DND-41 (cell line): ENCODE measurements at regions not wholly inside any gene's neighbourhood (a gene's known extent, or its start where the extent isn't known, plus 50 kb on each side); places are given as distances from the start of the nearest gene placed in this dataset.

Source experiments
- ATAC-seq: fragments of 200-7000 bp; cut with Tn5 transposase; 3 replicates; pipeline ENCODE4 v1.9.1; 2021; ENCODE audit warnings: low read depth; ENCODE audit not compliant: insufficient read depth
- DNase-seq: peaks from one replicate; pipeline ENCODE4 v3.0.0-alpha.2; 2020
- H2AFZ ChIP-seq: 2 replicates; pipeline ENCODE4 v1.6.0; 2012; ENCODE audit warnings: low read depth, low read length
- H3K27ac ChIP-seq: 2 replicates; pipeline ENCODE4 v1.5.1; 2012; ENCODE audit warnings: low read length, inconsistent platforms
- H3K27me3 ChIP-seq: fragments of 200-600 bp; sonication (generic); 2 replicates; pipeline ENCODE4 v1.6.0; 2012; ENCODE audit warnings: low read length, mild to moderate bottlenecking, inconsistent platforms; ENCODE audit not compliant: insufficient read depth, poor library complexity
- H3K36me3 ChIP-seq: 2 replicates; pipeline ENCODE4 v1.5.1; 2012; ENCODE audit warnings: low read length, inconsistent platforms; ENCODE audit not compliant: insufficient read depth
- H3K4me1 ChIP-seq: 2 replicates; pipeline ENCODE4 v1.5.1; 2012; ENCODE audit warnings: mild to moderate bottlenecking, low read length; ENCODE audit not compliant: insufficient read depth
- H3K4me2 ChIP-seq: 2 replicates; pipeline ENCODE4 v1.6.0; 2012; ENCODE audit warnings: mild to moderate bottlenecking, moderate library complexity, low read length, inconsistent platforms; ENCODE audit not compliant: insufficient read depth
- H3K4me3 ChIP-seq, 2 experiments: fragments of 200-600 bp in 1 of 2; shearing (Covaris generic) in 1 of 2; 2 replicates each; pipeline ENCODE4 v1.5.1; 2012 to 2016; ENCODE audit warnings: inconsistent platforms in 2 of 2, low read length in 2 of 2, mild to moderate bottlenecking in 2 of 2, low read depth in 1 of 2, moderate library complexity in 1 of 2
- H3K79me2 ChIP-seq: 2 replicates; pipeline ENCODE4 v1.6.0; 2012; ENCODE audit warnings: low read length, inconsistent platforms; ENCODE audit not compliant: insufficient read depth
- H3K9ac ChIP-seq: 2 replicates; pipeline ENCODE4 v1.6.0; 2012; ENCODE audit warnings: low read depth, mild to moderate bottlenecking, inconsistent platforms, low read length, moderate library complexity
- H3K9me3 ChIP-seq: 2 replicates; pipeline ENCODE4 v1.5.1; 2012; ENCODE audit warnings: low read length, moderate library complexity, mild to moderate bottlenecking, inconsistent platforms; ENCODE audit not compliant: insufficient read depth, severe bottlenecking
- H4K20me1 ChIP-seq: 2 replicates; pipeline ENCODE4 v1.6.0; 2012; ENCODE audit warnings: low read length; ENCODE audit not compliant: insufficient read depth
- CTCF ChIP-seq: IDR thresholded peaks from 2 replicates; pipeline ENCODE4 v1.5.1; 2012; ENCODE audit warnings: borderline replicate concordance, low read length, moderate library complexity, mild to moderate bottlenecking; ENCODE audit not compliant: poor library complexity, severe bottlenecking; ENCODE audit errors: extremely low read depth
- EZH2 ChIP-seq: IDR thresholded peaks from 3 replicates; pipeline ENCODE4 v1.6.1; 2012; ENCODE audit warnings: borderline replicate concordance, low read depth, mild to moderate bottlenecking, moderate library complexity, low read length, inconsistent platforms; ENCODE audit not compliant: severe bottlenecking

- Histone ChIP-seq H3K4me2 (no peak overlapping the region), H3K36me3 (no peaks in the 10 kb centered on the region), H3K9ac (no peak overlapping the region), H4K20me1 (no peaks in the 10 kb centered on the region), H3K4me1 (no peaks in the 10 kb centered on the region), H3K27me3 (no peaks in the 10 kb centered on the region), H3K27ac (no peak overlapping the region), H2AFZ (no peak overlapping the region), H3K4me3 (no peak overlapping the region), H3K79me2 (no peaks in the 10 kb centered on the region), H3K9me3 (no peaks in the 10 kb centered on the region)
- ATAC-seq = no peak
- TF ChIP-seq EZH2 = no peak
- no peak for TF ChIP-seq CTCF
- DNase-seq = no peak
Observed at GRCh38 chr16:61540216-61540615, 496.0 kb downstream of the CDH8 start.

GRCh38 chr16:61530697-61531096, 505.5 kb downstream of the CDH8 start:
- H3K79me2 ChIP-seq = no peaks in the 10 kb centered on the region
- H3K4me2 ChIP-seq = no peak overlapping the region
- ATAC-seq (no peak), DNase-seq (no peak)
- no peak overlapping the region for H3K27ac ChIP-seq
- no peaks in the 10 kb centered on the region for H3K4me1 ChIP-seq
- H3K9me3 ChIP-seq = no peaks in the 10 kb centered on the region
- no peak overlapping the region for H3K4me3 ChIP-seq
- H3K27me3 ChIP-seq = no peaks in the 10 kb centered on the region
- TF ChIP-seq EZH2 = no peak
- TF ChIP-seq CTCF = no peak
- no peak overlapping the region for H3K9ac ChIP-seq
- no peaks in the 10 kb centered on the region for H4K20me1 ChIP-seq
- H2AFZ ChIP-seq = no peak overlapping the region
- no peaks in the 10 kb centered on the region for H3K36me3 ChIP-seq

GRCh38 chr16:61500851-61501250, 535.4 kb downstream of the CDH8 start:
- H3K27me3 ChIP-seq = no peaks in the 10 kb centered on the region
- no peaks in the 10 kb centered on the region for H4K20me1 ChIP-seq
- H3K9me3 ChIP-seq = no peaks in the 10 kb centered on the region
- ATAC-seq (no peak), DNase-seq (no peak)
- H3K4me1 ChIP-seq = no peaks in the 10 kb centered on the region
- H3K27ac ChIP-seq = no peak overlapping the region
- H3K79me2 ChIP-seq = no peaks in the 10 kb centered on the region
- TF ChIP-seq EZH2 = no peak
- no peak for TF ChIP-seq CTCF
- no peak overlapping the region for H3K4me2 ChIP-seq
- no peak overlapping the region for H2AFZ ChIP-seq
- H3K4me3 ChIP-seq = no peak overlapping the region
- no peak overlapping the region for H3K9ac ChIP-seq
- no peaks in the 10 kb centered on the region for H3K36me3 ChIP-seq

- Histone ChIP-seq H3K27ac (no peak overlapping the region), H3K4me3 (no peak overlapping the region), H3K36me3 (no peaks in the 10 kb centered on the region), H2AFZ (no peak overlapping the region), H4K20me1 (no peaks in the 10 kb centered on the region), H3K4me2 (no peak overlapping the region), H3K9ac (no peak overlapping the region), H3K27me3 (no peaks in the 10 kb centered on the region), H3K9me3 (no peaks in the 10 kb centered on the region), H3K4me1 (no peaks in the 10 kb centered on the region), H3K79me2 (no peaks in the 10 kb centered on the region)
- no peak for TF ChIP-seq CTCF
- DNase-seq (no peak), ATAC-seq (no peak)
Observed at GRCh38 chr16:61480250-61480649, 556.0 kb downstream of the CDH8 start.
